ENCODE measurements at regions not wholly inside any gene's neighbourhood (a gene's known extent, or its start where the extent isn't known, plus 50 kb on each side); places are given as distances from the start of the nearest gene placed in this dataset.

DNA sequence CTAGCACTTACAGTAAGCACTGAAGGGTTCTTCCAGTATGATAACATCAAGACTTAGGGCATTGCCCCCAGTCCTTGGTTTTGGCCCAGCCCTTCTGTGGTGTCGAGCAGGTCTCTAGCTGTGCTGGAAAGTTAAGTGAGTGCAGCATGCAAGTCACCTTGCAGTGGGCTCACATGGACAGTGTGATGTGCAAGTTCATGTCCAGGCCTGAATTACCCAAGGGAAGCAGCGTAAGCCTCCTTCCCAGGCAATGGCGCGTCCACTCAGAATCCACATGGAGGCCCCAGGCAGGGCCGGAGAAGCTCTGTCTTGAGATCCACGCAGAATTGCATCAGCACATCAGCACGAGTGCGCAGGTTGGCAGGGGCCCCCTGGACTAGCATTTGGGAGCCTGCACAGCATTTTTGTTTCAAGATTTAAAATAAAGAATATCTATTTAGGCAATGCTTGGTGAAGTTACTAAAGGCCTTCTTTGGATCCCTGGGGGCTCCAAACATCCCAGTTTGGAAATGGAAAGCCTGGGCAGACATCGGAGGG is 108.4 kb upstream of the ALDH1B1 start:
- Mint-ChIP-seq H3K4me3 (no peak overlapping the region), H3K27me3 (no peaks in the 10 kb centered on the region), H3K27ac (no peak overlapping the region), H3K4me1 (ENCODE audit: low read depth) (peaks cover 3% of the 10 kb centered on the region), H3K36me3 (ENCODE audit: low read depth) (no peaks in the 10 kb centered on the region), H3K9me3 (no peaks in the 10 kb centered on the region)
- ChIA-PET POLR2A (no interaction called here), CTCF (no interaction called here)
- Histone ChIP-seq H3K4me3 (ENCODE audit: low read length) (no peak overlapping the region), H3K4me1 (ENCODE audit: insufficient read depth, low read length) (peaks cover 2% of the 10 kb centered on the region), H3K27ac (ENCODE audit: low read depth in 1 of 2, low read length in 2 of 2) (no peak overlapping the region), H3K36me3 (ENCODE audit: insufficient read depth, low read length) (no peaks in the 10 kb centered on the region), H3K9me3 (ENCODE audit: control insufficient read depth in 1 of 2, insufficient read depth in 1 of 2, low read length in 2 of 2) (no peaks in the 10 kb centered on the region), H3K27me3 (ENCODE audit: control insufficient read depth in 1 of 2, insufficient read depth in 2 of 2, low read length in 2 of 2) (no peaks in the 10 kb centered on the region)
- no peak for TF ChIP-seq CTCF (IDR thresholded peaks at IDR 0.05)
- intact Hi-C loops (cut with DNase I, micrococcal nuclease): no loop called here
- DNase-seq: no peak
- no peak for ATAC-seq (ENCODE audit: poor library complexity)

GRCh38 chr9:38282756-38283155 is 109.7 kb upstream of the ALDH1B1 start:
- no peaks in the 10 kb centered on the region for H3K9me3 ChIP-seq (ENCODE audit: control insufficient read depth in 1 of 2, insufficient read depth in 1 of 2, low read length in 2 of 2)
- Mint-ChIP-seq H3K27ac (no peak overlapping the region), H3K4me3 (no peak overlapping the region), H3K4me1 (ENCODE audit: low read depth) (peaks cover 14% of the 10 kb centered on the region), H3K9me3 (no peaks in the 10 kb centered on the region), H3K36me3 (ENCODE audit: low read depth) (no peaks in the 10 kb centered on the region), H3K27me3 (no peaks in the 10 kb centered on the region)
- TF ChIP-seq CTCF (IDR thresholded peaks at IDR 0.05): no peak
- peaks cover 15% of the 10 kb centered on the region for H3K4me1 ChIP-seq (ENCODE audit: insufficient read depth, low read length)
- intact Hi-C loops (cut with DNase I, micrococcal nuclease): no loop called here
- H3K36me3 ChIP-seq (ENCODE audit: insufficient read depth, low read length): no peaks in the 10 kb centered on the region
- no peaks in the 10 kb centered on the region for H3K27me3 ChIP-seq (ENCODE audit: control insufficient read depth in 1 of 2, insufficient read depth in 2 of 2, low read length in 2 of 2)
- CTCF ChIA-PET: no interaction called here
- no peak overlapping the region for H3K4me3 ChIP-seq (ENCODE audit: low read length)
- ATAC-seq (ENCODE audit: poor library complexity) (no peak), DNase-seq (no peak)
- POLR2A ChIA-PET: no interaction called here
- H3K27ac ChIP-seq (ENCODE audit: low read depth in 1 of 2, low read length in 2 of 2): no peak overlapping the region

- H3K36me3 ChIP-seq (ENCODE audit: insufficient read depth, low read length): no peaks in the 10 kb centered on the region
- ATAC-seq (ENCODE audit: poor library complexity) (no peak), DNase-seq (no peak)
- H3K4me1 Mint-ChIP-seq (ENCODE audit: low read depth): peaks cover 17% of the 10 kb centered on the region
- TF ChIP-seq CTCF (IDR thresholded peaks at IDR 0.05): no peak
- no peak overlapping the region for H3K4me3 ChIP-seq (ENCODE audit: low read length)
- no peaks in the 10 kb centered on the region for H3K36me3 Mint-ChIP-seq (ENCODE audit: low read depth)
- no peak overlapping the region for H3K27ac Mint-ChIP-seq
- CTCF ChIA-PET: no interaction called here
- H3K4me1 ChIP-seq (ENCODE audit: insufficient read depth, low read length): peaks cover 16% of the 10 kb centered on the region
- no peaks in the 10 kb centered on the region for H3K9me3 Mint-ChIP-seq
- POLR2A ChIA-PET: no interaction called here
- H3K27ac ChIP-seq (ENCODE audit: low read depth in 1 of 2, low read length in 2 of 2): no peak overlapping the region
- no peak overlapping the region for H3K4me3 Mint-ChIP-seq
- H3K27me3 Mint-ChIP-seq: no peaks in the 10 kb centered on the region
- intact Hi-C loops (cut with DNase I, micrococcal nuclease): no loop called here
- H3K9me3 ChIP-seq (ENCODE audit: control insufficient read depth in 1 of 2, insufficient read depth in 1 of 2, low read length in 2 of 2): no peaks in the 10 kb centered on the region
- H3K27me3 ChIP-seq (ENCODE audit: control insufficient read depth in 1 of 2, insufficient read depth in 2 of 2, low read length in 2 of 2): no peaks in the 10 kb centered on the region
These were observed 110.6 kb upstream of the ALDH1B1 start for GRCh38 chr9:38281917-38282316.
